SK-N-SH (cell line): ENCODE measurements at regions not wholly inside any gene's neighbourhood (a gene's known extent, or its start where the extent isn't known, plus 50 kb on each side); places are given as distances from the start of the nearest gene placed in this dataset.

ENCODE experiments used
- CHD2 ChIP-seq: fragments of 150-350 bp; IDR thresholded peaks from 2 replicates; pipeline ENCODE4 v1.6.1; 2018; ENCODE audit warnings: low read length; ENCODE audit not compliant: partially characterized antibody
- CTCF ChIP-seq: fragments of 200-600 bp; sonication (generic); IDR thresholded peaks from 2 replicates; pipeline ENCODE4 v1.6.1; 2017; ENCODE audit warnings: antibody characterized with exemption, mild to moderate bottlenecking, moderate library complexity
- EP300 ChIP-seq, 2 experiments: IDR thresholded peaks; 2 replicates each; pipeline versions ENCODE4 v1.4.0 to v1.6.1; 2012; ENCODE audit warnings: borderline replicate concordance in 1 of 2, low read depth in 1 of 2, low read length in 1 of 2
- FOXJ3 ChIP-seq: sonication (generic); formaldehyde crosslinking; IDR thresholded peaks from 2 replicates; pipeline ENCODE4 v1.5.1; 2020; ENCODE audit warnings: mild to moderate bottlenecking, missing genetic modification reagents
- JUND ChIP-seq: IDR thresholded peaks from 2 replicates; pipeline ENCODE4 v1.4.0; 2012
- MAX ChIP-seq: IDR thresholded peaks from 2 replicates; pipeline ENCODE4 v1.4.0; 2012; ENCODE audit warnings: low read depth
- NFIC ChIP-seq: IDR thresholded peaks from 2 replicates; pipeline ENCODE4 v1.4.0; 2012; ENCODE audit warnings: borderline replicate concordance
- PBX3 ChIP-seq: IDR thresholded peaks from 2 replicates; pipeline ENCODE4; 2012
- RAD21 ChIP-seq: IDR thresholded peaks from 2 replicates; pipeline ENCODE4 v1.6.1; 2012; ENCODE audit warnings: mild to moderate bottlenecking, low read length
- REST ChIP-seq: IDR thresholded peaks from 2 replicates; pipeline ENCODE4 v1.6.1; 2012; ENCODE audit warnings: mild to moderate bottlenecking, low read depth, low read length, moderate library complexity
- SMC3 ChIP-seq: IDR thresholded peaks from 2 replicates; pipeline ENCODE4 v1.6.1; 2012; ENCODE audit warnings: low read depth, low read length, improper control_type of control experiment

- TF ChIP-seq NFIC (no peak), CHD2 (no peak), CTCF (no peak), MAX (no peak), RAD21 (no peak), EP300 (IDR thresholded peaks at IDR 0.05; ENCODE audit: borderline replicate concordance in 1 of 2, low read depth in 1 of 2, low read length in 1 of 2) (no peak), PBX3 (no peak), FOXJ3 (CRISPR knock-in tag) (no peak), SMC3 (no peak), JUND (no peak), REST (no peak)
These were observed 56.4 kb upstream of the TPTE start for GRCh38 chr21:10464975-10465374.
